ENCODE measurements at regions not wholly inside any gene's neighbourhood (a gene's known extent, or its start where the extent isn't known, plus 50 kb on each side); places are given as distances from the start of the nearest gene placed in this dataset.
A peak's percentile ranks its signal among the peaks of the same experiment; 100 is the strongest.

- DNase-seq (ENCODE audit: low spot score) (no peak), ATAC-seq (ENCODE audit: low read depth) (no peak)
- TF ChIP-seq, protein P1, sequence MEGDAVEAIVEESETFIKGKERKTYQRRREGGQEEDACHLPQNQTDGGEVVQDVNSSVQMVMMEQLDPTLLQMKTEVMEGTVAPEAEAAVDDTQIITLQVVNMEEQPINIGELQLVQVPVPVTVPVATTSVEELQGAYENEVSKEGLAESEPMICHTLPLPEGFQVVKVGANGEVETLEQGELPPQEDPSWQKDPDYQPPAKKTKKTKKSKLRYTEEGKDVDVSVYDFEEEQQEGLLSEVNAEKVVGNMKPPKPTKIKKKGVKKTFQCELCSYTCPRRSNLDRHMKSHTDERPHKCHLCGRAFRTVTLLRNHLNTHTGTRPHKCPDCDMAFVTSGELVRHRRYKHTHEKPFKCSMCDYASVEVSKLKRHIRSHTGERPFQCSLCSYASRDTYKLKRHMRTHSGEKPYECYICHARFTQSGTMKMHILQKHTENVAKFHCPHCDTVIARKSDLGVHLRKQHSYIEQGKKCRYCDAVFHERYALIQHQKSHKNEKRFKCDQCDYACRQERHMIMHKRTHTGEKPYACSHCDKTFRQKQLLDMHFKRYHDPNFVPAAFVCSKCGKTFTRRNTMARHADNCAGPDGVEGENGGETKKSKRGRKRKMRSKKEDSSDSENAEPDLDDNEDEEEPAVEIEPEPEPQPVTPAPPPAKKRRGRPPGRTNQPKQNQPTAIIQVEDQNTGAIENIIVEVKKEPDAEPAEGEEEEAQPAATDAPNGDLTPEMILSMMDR (IDR thresholded peaks at IDR 0.05; ENCODE audit: poor library complexity, severe bottlenecking) = no peak
- Histone ChIP-seq H3K9me3 (ENCODE audit: severe bottlenecking) (no peaks in the 10 kb centered on the region), H3K36me3 (ENCODE audit: low read depth) (no peaks in the 10 kb centered on the region), H3K27me3 (ENCODE audit: insufficient read depth, poor library complexity, severe bottlenecking) (no peaks in the 10 kb centered on the region), H3K4me1 (ENCODE audit: insufficient read depth, poor library complexity, severe bottlenecking) (no peaks in the 10 kb centered on the region), H3K4me3 (ENCODE audit: severe bottlenecking) (no peak overlapping the region), H3K27ac (ENCODE audit: poor library complexity, severe bottlenecking) (no peak overlapping the region)
These were observed 107.9 kb downstream of the AKR1D1 start for GRCh38 chr7:138184191-138184590.

DNA sequence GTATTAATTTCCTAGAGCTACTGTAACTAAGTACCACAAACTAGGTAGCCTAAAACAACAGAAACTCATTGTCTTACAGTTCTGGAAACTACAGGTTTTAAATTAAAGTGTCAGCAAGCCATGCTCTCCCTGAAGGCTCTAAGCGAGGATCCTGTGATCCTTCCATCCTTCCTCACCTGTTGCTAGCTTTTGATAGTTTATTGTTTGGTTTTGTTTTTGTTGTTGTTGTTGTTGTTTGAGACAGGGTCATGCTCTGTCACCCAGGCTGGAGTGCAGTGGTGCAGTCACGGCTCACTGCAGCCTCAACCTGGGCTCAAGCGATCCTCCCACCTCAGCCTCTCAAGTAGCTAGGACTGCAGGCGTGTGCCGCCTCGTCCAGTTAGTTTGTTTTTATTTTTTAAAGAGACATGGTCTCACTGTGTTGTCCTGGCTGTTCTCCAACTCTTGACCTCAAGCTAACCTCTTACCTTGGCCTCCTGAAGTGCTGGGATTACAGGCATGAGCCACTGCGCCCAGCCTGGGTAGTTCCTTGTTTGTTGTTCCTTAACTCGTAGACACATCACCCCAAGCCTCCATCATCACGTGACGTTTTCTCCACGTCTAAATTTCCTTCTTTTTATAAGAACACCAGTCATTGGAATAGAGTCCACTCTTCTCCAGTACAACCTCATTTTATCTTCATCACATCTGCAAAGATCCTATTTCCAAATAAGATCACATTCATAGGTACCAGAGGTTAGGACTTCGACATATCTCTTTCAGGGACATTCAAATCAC, 109.1 kb downstream of the AKR1D1 start:
- no peaks in the 10 kb centered on the region for H3K4me1 ChIP-seq (ENCODE audit: insufficient read depth, poor library complexity, severe bottlenecking)
- TF ChIP-seq, protein P1 (IDR thresholded peaks at IDR 0.05; ENCODE audit: poor library complexity, severe bottlenecking) = no peak
- no peak for ATAC-seq (ENCODE audit: low read depth)

DNA sequence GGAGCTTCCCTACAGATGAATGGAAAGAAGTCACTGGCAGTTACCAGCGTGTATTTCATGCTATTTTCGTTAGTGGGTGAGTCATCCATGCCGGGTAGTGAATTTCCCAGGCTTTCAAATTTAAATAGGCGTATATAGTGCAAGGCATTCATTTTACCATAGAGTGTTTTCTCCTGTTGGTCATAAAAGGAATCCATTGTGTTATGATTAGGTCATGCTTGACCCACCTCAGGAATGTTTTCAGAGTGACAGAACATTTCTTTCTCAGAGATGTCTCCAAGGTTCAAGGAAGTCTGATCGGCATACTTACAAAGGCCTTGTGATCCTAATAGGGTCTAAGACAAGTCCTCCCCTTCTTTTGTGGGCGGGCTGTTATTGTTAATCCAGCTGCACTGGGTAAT, 110.7 kb downstream of the AKR1D1 start:
- no peak overlapping the region for H3K27ac ChIP-seq (ENCODE audit: poor library complexity, severe bottlenecking)
- no peaks in the 10 kb centered on the region for H3K4me1 ChIP-seq (ENCODE audit: insufficient read depth, poor library complexity, severe bottlenecking)
- H3K4me3 ChIP-seq (ENCODE audit: severe bottlenecking) = no peak overlapping the region
- peak; percentile 41; the same call in 2 of the 3 replicates for ATAC-seq (ENCODE audit: low read depth)
- H3K9me3 ChIP-seq (ENCODE audit: severe bottlenecking) = no peaks in the 10 kb centered on the region
- DNase-seq (ENCODE audit: low spot score) = no peak
- no peaks in the 10 kb centered on the region for H3K36me3 ChIP-seq (ENCODE audit: low read depth)
- TF ChIP-seq, protein P1 (IDR thresholded peaks at IDR 0.05; ENCODE audit: poor library complexity, severe bottlenecking) = no peak
- no peaks in the 10 kb centered on the region for H3K27me3 ChIP-seq (ENCODE audit: insufficient read depth, poor library complexity, severe bottlenecking)

More for the DNA sequence above, 109.1 kb downstream of the AKR1D1 start:
- no peaks in the 10 kb centered on the region for H3K36me3 ChIP-seq (ENCODE audit: low read depth)
- H3K4me3 ChIP-seq (ENCODE audit: severe bottlenecking) = no peak overlapping the region
- H3K27ac ChIP-seq (ENCODE audit: poor library complexity, severe bottlenecking) = no peak overlapping the region
- no peak for DNase-seq (ENCODE audit: low spot score)
- no peaks in the 10 kb centered on the region for H3K27me3 ChIP-seq (ENCODE audit: insufficient read depth, poor library complexity, severe bottlenecking)
- H3K9me3 ChIP-seq (ENCODE audit: severe bottlenecking) = no peaks in the 10 kb centered on the region

DNA sequence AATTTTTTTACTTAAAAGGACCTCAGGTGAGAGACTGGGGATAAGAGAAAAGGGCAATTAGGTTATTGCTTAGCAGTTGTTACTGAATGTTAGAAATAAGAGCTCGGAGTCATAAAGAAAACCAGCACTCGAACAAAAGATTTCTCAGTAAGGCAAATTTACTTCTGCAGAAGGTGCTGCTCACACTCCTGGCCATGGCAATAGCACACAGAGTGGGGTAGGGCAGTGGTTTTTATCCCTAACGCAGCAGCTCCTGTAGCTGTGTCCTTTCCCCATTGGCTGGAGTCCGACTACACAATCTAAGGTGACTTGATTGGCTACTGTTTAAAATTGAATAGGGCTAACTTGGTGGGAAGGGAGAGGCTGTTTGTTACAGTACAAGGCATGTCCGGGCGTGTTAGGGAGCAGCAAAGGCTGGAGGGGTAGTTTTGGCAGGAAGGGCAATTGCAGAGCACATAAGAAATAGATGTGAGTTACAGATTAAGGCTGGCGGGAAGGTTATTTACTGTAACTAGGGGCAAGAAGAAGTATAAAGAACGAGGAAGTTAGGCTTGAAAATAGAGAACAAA, 112.1 kb downstream of the AKR1D1 start:
- TF ChIP-seq, protein P1 (IDR thresholded peaks at IDR 0.05; ENCODE audit: poor library complexity, severe bottlenecking) = no peak
- ATAC-seq (ENCODE audit: low read depth) (no peak), DNase-seq (ENCODE audit: low spot score) (no peak)

GRCh38 chr7:138194567-138194966, 118.3 kb downstream of the AKR1D1 start:
- no peaks in the 10 kb centered on the region for H3K27me3 ChIP-seq (ENCODE audit: insufficient read depth, poor library complexity, severe bottlenecking)
- H3K4me3 ChIP-seq (ENCODE audit: severe bottlenecking) = no peak overlapping the region
- ATAC-seq (ENCODE audit: low read depth) (no peak), DNase-seq (ENCODE audit: low spot score) (no peak)
- H3K4me1 ChIP-seq (ENCODE audit: insufficient read depth, poor library complexity, severe bottlenecking) = no peaks in the 10 kb centered on the region
- TF ChIP-seq, protein P1 (IDR thresholded peaks at IDR 0.05; ENCODE audit: poor library complexity, severe bottlenecking) = no peak
- H3K9me3 ChIP-seq (ENCODE audit: severe bottlenecking) = no peaks in the 10 kb centered on the region
- H3K36me3 ChIP-seq (ENCODE audit: low read depth) = no peaks in the 10 kb centered on the region
- H3K27ac ChIP-seq (ENCODE audit: poor library complexity, severe bottlenecking) = no peak overlapping the region

More for the DNA sequence above, 112.1 kb downstream of the AKR1D1 start:
- Histone ChIP-seq H3K4me1 (ENCODE audit: insufficient read depth, poor library complexity, severe bottlenecking) (no peaks in the 10 kb centered on the region), H3K9me3 (ENCODE audit: severe bottlenecking) (no peaks in the 10 kb centered on the region), H3K36me3 (ENCODE audit: low read depth) (no peaks in the 10 kb centered on the region), H3K27me3 (ENCODE audit: insufficient read depth, poor library complexity, severe bottlenecking) (no peaks in the 10 kb centered on the region), H3K4me3 (ENCODE audit: severe bottlenecking) (no peak overlapping the region), H3K27ac (ENCODE audit: poor library complexity, severe bottlenecking) (no peak overlapping the region)
